GM12892 (cell line): ENCODE measurements at regions not wholly inside any gene's neighbourhood (a gene's known extent, or its start where the extent isn't known, plus 50 kb on each side); places are given as distances from the start of the nearest gene placed in this dataset.
A peak's percentile ranks its signal among the peaks of the same experiment; 100 is the strongest.

Experiments
- DNase-seq: peaks from one replicate; pipeline ENCODE4 v3.0.0; 2011; ENCODE audit not compliant: insufficient read length
- FAIRE-seq: peaks from 2 replicates; lab custom pipeline; 2011; peaks lifted over from hg19 to GRCh38; lab: Jason Lieb, UNC
- POLR2A ChIP-seq: IDR thresholded peaks from 2 replicates; pipeline ENCODE4 v1.6.1; 2011; ENCODE audit warnings: low read depth, low read length, control low read depth
- POLR2AphosphoS5 ChIP-seq: IDR thresholded peaks from 2 replicates; pipeline ENCODE4 v1.6.1; 2011; ENCODE audit warnings: low read depth, low read length, control low read depth
- TAF1 ChIP-seq: IDR thresholded peaks from 2 replicates; pipeline ENCODE4 v1.6.1; 2011; ENCODE audit warnings: low read depth, mild to moderate bottlenecking, control low read depth, low read length, borderline replicate concordance

DNA sequence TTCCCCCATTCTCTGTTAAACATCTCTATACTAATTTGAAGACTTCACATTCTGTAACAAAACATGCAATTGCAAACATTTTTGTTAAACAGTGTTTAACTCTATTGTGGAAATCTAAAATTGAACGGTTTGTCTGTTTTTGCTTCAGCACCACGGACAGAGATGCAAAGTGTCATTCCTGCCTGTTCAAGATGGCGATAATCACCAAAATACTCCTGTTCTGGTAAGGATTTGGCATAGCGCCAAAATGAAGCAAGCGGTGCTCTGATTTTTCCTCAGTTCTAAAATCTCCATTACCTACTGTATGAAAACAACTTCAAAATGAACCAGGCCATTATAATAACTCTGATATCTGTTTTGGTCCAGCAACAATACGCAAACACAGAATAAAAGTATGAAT lies 129.7 kb upstream of the TUSC7 start:
- FAIRE-seq (no peak), DNase-seq (no peak)
- TF ChIP-seq POLR2A (no peak), POLR2AphosphoS5 (no peak), TAF1 (no peak)

DNA sequence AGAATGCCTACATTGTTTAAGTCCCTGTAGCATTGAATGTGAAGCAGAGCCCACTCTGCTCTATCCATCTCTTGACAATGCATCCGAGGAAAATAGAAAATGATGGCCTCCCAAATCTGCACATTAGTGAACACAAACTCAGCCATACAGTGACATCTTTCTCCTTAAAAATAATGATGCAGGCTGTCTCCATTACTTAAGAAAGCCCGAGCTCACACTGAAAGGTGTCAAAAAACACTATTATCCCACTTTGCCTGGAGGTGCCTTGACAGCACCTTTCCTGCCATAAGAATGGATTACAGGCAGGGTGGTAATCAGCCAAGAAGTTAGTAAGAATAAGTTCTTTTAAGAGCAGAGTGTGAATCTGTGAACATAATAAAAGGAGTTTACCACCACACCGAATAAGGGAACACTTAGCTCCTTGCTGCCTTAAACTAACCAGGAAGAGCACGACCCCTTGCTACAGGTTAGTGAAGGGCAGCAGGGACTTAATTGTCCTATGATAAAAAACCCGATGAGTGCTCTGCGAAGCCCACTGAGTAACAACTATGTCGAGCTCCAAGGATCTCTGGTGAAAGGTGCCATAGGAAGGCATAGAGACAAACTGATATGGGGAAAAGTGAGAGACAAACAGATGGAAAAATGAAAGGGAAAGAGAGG lies 123.2 kb upstream of the TUSC7 start:
- no peak for FAIRE-seq
- TF ChIP-seq POLR2AphosphoS5 (no peak), POLR2A (no peak), TAF1 (no peak)
- no peak for DNase-seq

DNA sequence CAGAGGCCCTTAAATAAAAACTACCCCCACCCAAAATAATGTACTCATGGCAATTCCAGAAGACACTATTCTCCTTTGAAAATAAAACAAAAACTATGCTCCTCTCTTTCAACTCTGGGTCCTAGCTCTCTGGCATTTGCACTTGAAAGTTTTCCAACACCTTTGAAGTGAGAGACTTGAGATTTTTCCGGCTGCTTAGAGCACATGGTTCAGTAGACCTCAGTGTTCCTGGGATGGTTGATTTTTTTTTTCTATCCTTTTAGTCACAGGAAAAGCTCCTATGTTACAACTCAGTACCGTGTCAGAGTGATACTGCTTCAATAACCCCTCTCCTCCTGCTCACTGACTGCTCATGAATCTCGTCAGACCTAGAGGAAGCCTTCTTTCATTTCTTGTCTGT lies 118.3 kb upstream of the TUSC7 start:
- no peak for FAIRE-seq
- no peak for DNase-seq
- TF ChIP-seq POLR2AphosphoS5, result no peak
- no peak for TF ChIP-seq TAF1

DNA sequence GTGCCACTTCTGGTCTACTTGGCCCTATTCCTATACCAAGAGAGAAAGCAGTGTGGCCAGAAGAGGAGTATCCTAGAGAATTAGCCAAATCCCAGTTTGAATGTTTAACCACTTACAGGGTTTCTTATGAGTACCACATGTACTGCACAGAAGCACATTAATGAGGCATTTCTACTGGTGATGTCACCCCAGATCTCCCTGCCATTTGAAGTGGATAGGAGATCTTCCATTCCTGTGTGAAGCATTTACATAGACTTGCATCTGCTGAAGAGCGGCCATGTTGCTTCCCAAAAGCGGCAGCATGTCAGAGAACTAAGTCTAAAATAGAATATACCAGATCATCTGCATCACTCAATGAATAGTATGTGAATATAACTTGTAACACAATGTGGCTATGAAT lies 108.4 kb upstream of the TUSC7 start:
- DNase-seq, result no peak
- FAIRE-seq, result no peak
- TF ChIP-seq POLR2AphosphoS5 (no peak), POLR2A (no peak), TAF1 (no peak)

DNA sequence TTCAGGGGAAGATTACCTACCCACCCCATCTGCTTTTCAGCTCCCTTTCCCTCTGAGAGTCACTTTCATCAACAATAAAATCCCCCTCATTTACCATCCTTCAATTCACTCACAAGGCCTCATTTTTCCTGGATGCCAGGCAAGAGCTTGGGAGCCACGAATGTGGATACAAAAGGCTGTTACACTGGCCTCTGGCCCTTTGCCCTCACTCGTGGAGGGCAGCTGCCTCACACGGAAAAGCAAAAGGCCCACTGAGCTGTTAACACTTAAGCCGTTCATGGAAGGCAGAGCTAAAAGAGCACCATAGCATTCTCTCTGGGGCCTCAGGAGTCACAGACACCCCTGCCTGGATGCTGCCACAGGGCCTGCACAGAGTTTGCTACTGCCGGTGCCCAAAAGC lies 102.4 kb upstream of the TUSC7 start:
- TF ChIP-seq POLR2AphosphoS5, result no peak
- TF ChIP-seq TAF1, result no peak
- no peak for TF ChIP-seq POLR2A
- no peak for FAIRE-seq

DNA sequence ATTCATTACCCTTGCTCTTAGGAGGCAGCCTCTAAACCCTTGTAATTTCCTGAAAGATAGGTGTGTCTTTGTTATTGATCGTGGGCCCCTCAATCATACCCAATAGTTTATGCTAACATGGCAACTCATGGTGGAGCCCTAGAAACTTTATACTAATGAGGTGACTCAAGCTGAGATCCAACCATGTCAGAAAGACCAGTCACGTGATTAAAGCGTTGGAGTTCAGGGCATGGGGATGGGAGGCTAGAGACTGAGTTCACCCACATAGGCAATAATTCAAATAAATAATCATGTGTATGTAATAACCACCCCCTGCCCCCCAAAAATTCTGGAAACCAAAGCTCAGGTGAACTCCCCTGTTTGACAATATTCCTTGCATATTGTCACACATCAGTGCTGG lies 99.5 kb upstream of the TUSC7 start:
- FAIRE-seq (no peak), DNase-seq (no peak)
- TF ChIP-seq POLR2A, result no peak
- no peak for TF ChIP-seq TAF1
- TF ChIP-seq POLR2AphosphoS5, result no peak

More for the DNA sequence above, 102.4 kb upstream of the TUSC7 start:
- DNase-seq, result no peak

DNA sequence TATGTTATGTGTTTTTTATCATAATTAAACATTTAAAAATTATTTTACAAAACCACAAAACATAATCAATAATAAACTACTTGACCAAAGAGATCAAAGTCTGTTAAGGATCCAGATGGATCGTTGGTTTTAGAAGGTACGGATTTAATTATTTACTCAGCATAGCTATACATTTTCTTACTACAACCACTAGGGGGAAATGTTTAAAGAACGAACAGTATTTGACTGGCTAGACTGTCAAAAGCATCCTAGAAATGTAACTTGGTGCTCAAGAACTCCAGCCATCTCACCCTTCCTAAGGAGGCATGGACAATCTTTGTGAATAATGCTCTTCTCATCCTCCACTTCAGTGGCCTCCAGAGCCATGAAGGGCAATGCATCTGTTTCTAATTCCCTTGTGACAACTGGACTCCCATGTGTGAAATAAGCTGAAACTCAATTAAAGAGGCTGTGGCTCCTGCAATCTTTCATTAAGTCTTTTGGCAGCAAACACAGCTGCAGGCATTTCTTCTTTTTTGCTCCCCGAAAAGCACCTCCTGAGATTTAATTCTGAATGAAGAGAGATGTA lies 94.7 kb upstream of the TUSC7 start:
- FAIRE-seq (peak; percentile 9), DNase-seq (no peak)

DNA sequence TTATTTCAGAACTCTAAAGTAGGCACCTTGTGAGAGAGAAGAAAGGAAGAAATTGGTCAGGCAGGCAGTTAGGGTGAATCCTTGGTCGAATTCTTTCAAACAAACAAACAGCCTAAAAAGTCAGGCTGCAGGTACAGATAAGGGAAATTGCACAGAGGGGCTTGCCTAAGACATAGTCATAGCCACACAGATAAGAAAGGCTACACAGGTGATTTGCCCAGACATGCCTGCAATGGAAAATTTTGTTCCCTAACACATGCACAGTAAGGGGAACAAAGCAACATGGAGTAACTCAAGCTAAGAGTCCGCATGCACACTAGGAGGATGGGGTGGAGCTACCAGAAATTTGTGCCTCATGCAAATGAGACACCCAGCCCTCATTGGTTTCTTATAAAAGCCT lies 91.4 kb upstream of the TUSC7 start:
- DNase-seq (no peak), FAIRE-seq (no peak)
- no peak for TF ChIP-seq TAF1
- TF ChIP-seq POLR2AphosphoS5, result no peak
- no peak for TF ChIP-seq POLR2A

More for the DNA sequence above, 94.7 kb upstream of the TUSC7 start:
- no peak for TF ChIP-seq POLR2AphosphoS5
- no peak for TF ChIP-seq TAF1
- TF ChIP-seq POLR2A, result no peak

DNA sequence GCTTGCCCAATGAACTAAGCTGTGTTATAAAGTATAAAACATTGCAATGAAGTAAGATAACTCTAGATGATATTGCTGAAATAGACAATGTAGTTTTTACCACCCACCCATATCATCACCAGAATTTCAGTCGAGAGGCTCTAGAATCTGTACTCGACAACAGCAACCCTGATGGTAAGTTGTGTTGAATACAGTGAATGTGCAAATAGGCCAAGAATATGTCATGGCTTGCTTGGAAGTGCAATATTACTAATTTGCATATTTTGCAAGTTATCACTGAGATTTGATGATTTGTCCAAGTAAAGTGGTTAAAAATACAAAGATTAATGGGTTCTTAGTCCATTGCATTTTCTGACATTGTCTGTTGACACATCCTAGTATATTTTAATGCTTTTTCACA lies 90.6 kb upstream of the TUSC7 start:
- TF ChIP-seq POLR2AphosphoS5 (no peak), TAF1 (no peak), POLR2A (no peak)
- no peak for DNase-seq
- FAIRE-seq, result no peak

DNA sequence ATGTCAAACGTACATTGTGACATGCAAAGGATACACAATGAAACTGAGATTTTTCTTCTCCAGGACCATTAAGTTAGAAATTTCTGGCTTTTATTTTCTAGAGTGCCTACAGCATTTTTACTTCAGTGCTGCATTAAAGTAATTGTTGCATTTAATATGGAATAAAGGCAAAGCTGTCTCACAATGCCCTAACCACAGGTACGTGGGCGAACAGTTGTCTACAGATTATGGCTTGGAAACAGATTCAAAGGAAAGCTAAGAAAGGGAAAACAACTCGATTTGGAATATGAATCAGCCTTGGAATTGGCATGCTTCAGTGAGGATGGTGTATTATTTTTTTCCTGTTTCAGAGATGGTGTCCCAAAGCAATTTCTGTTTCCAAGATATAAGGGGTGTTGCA lies 79.1 kb upstream of the TUSC7 start:
- TF ChIP-seq POLR2AphosphoS5, result no peak
- no peak for TF ChIP-seq POLR2A
- no peak for TF ChIP-seq TAF1
- DNase-seq, result no peak
- FAIRE-seq, result no peak

DNA sequence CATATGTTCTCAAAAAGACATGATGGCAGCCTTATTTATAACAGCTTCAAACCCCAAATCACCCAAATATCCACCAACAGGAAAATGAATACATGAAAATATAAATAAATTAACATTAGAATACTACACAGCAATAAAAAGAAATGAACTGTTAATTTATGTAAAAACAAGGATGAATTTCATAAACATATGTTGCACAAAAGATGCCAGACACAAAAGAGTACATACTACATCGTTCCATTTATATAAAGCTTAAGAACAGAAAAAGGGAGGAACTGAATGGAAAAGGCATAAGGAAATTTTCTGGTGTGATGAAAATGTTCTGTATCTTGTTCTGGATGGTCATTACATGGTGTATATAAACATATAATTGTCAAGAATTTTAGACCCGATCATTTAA lies 69.9 kb upstream of the TUSC7 start:
- TF ChIP-seq POLR2A (no peak), POLR2AphosphoS5 (no peak), TAF1 (no peak)
- DNase-seq (no peak), FAIRE-seq (no peak)

DNA sequence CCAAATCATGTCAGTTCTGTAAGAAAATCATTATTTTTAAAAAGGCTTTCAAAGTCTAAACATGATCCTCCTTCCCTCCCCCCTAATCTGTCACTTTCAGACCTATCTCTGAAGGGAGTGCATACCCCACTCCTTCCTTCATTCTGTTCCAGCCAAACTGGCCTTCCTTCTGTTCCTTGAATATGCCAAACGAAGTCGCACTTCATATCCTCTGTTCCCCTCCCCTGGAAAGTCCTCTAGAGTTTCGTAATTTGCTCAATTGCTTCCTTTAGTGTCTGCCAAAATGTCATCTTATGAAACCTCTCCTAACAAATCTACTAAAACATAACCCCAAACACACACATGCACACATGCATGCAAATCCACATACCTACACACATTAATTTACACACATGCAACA lies 69.5 kb upstream of the TUSC7 start:
- DNase-seq (no peak), FAIRE-seq (no peak)
- TF ChIP-seq POLR2A (no peak), TAF1 (no peak), POLR2AphosphoS5 (no peak)

DNA sequence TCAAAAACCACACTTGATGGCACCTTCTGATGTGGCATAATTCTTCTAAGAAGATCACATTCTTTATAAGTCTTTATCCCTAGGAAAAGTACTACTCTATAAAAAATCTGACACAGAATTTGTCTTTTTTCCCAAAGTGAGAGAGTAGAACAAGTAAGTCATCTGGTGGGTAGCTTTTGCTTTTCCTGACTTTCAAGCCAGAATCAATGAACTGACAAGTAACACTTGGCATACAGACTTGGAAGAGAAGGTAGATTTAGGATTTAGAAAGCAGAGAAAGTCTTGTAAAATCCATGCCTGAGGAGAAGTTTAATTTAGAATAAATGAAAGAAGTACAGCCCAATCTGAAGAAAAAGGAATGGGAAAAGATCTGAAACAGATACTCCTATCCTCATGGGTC lies 66.6 kb upstream of the TUSC7 start:
- no peak for TF ChIP-seq TAF1
- TF ChIP-seq POLR2AphosphoS5, result no peak
- TF ChIP-seq POLR2A, result no peak
- no peak for DNase-seq
- FAIRE-seq, result no peak
